B cell (primary cell): ENCODE measurements at regions not wholly inside any gene's neighbourhood (a gene's known extent, or its start where the extent isn't known, plus 50 kb on each side); places are given as distances from the start of the nearest gene placed in this dataset.

Experiments used
- ATAC-seq: fragments of 200-7000 bp; cut with Tn5 transposase; one replicate; pipeline ENCODE4 v1.10.0; 2021; ENCODE audit warnings: low read depth, mild to moderate bottlenecking, moderate number of reproducible peaks, moderate library complexity
- CTCF ChIA-PET: fragments of 350-600 bp; sonication (Branson Sonifier 250); formaldehyde crosslinking; loops from one replicate; lab custom pipeline; 2021; ENCODE audit warnings: antibody characterized with exemption, inconsistent platforms; lab: Charles Lee
- POLR2A ChIA-PET: fragments of 350-600 bp; sonication (Branson Sonifier 250); formaldehyde crosslinking; loops from one replicate; lab custom pipeline; 2021; ENCODE audit warnings: antibody characterized with exemption; lab: Charles Lee
- DNase-seq: peaks from one replicate; pipeline ENCODE4 v3.0.0; 2013
- H2AFZ ChIP-seq: 2 replicates; pipeline ENCODE4 v1.6.1; 2012; ENCODE audit warnings: mild to moderate bottlenecking, low read depth, low read length; ENCODE audit not compliant: insufficient read depth, poor library complexity, severe bottlenecking
- H3K27ac ChIP-seq, 2 donors: 1 replicate in 1 of 2; 2 replicates in 1 of 2; pipeline ENCODE4 v1.5.1; 2012 to 2013; ENCODE audit warnings: low read length in 2 of 2, mild to moderate bottlenecking in 2 of 2, moderate library complexity in 1 of 2
- H3K27me3 ChIP-seq, 4 experiments: fragments of 200-600 bp in 1 of 4; sonication (generic) in 1 of 4; replicated peaks in 1 of 4; 1 replicate in 2 of 4; 2 replicates in 2 of 4; pipeline versions ENCODE4 v1.6.1 to v1.7.0; 2013 to 2016; ENCODE audit warnings: low read length in 3 of 4, mild to moderate bottlenecking in 2 of 4, mixed read lengths in 1 of 4, moderate library complexity in 1 of 4; ENCODE audit not compliant: insufficient read depth in 4 of 4, control insufficient read depth in 3 of 4; ENCODE audit errors: control extremely low read depth in 1 of 4
- H3K36me3 ChIP-seq, 2 experiments: replicated peaks in 1 of 2; 1 replicate in 1 of 2; 2 replicates in 1 of 2; pipeline versions ENCODE4 v1.6.1 to v1.7.1; 2013; ENCODE audit warnings: low read length in 1 of 2; ENCODE audit not compliant: insufficient read depth in 2 of 2, control insufficient read depth in 1 of 2; ENCODE audit errors: control extremely low read depth in 1 of 2, extremely low read depth in 1 of 2
- H3K4me1 ChIP-seq, 2 donors: fragments of 200-600 bp in 1 of 2; sonication (generic) in 1 of 2; 1 replicate in 1 of 2; 2 replicates in 1 of 2; pipeline versions ENCODE4 v1.5.1 to v1.6.1; 2013 to 2017; ENCODE audit warnings: low read length in 2 of 2; ENCODE audit not compliant: control insufficient read depth in 2 of 2, insufficient read depth in 2 of 2
- H3K4me2 ChIP-seq: replicated peaks from 2 replicates; pipeline ENCODE3; 2012; ENCODE audit warnings: mild to moderate bottlenecking, low read depth, low read length; ENCODE audit not compliant: poor library complexity, severe bottlenecking
- H3K4me3 ChIP-seq, 5 experiments: fragments of 200-600 bp in 1 of 5; sonication (generic) in 1 of 5; 1 replicate in 3 of 5; 2 replicates in 2 of 5; pipeline versions ENCODE4 v1.5.1 to v1.7.0; 2011 to 2016; ENCODE audit warnings: low read length in 4 of 5, mild to moderate bottlenecking in 4 of 5, low read depth in 2 of 5, control low read depth in 1 of 5, moderate library complexity in 1 of 5; ENCODE audit not compliant: insufficient read depth in 1 of 5; ENCODE audit errors: control extremely low read depth in 1 of 5, extremely low read depth in 1 of 5
- H3K79me2 ChIP-seq: fragments of 200-600 bp; sonication (generic); one replicate; pipeline ENCODE4 v1.6.0; 2016; ENCODE audit warnings: low read length; ENCODE audit not compliant: control insufficient read depth, insufficient read depth
- H3K9ac ChIP-seq: fragments of 200-600 bp; sonication (generic); 2 replicates; pipeline ENCODE4 v1.6.1; 2017; ENCODE audit warnings: mild to moderate bottlenecking, low read length, moderate library complexity
- H3K9me3 ChIP-seq, 3 donors: one replicate each; pipeline versions ENCODE4 v1.6.1 to v1.7.1; 2013; ENCODE audit warnings: low read length in 2 of 3; ENCODE audit not compliant: control insufficient read depth in 2 of 3, insufficient read depth in 1 of 3; ENCODE audit errors: control extremely low read depth in 1 of 3
- H4K20me1 ChIP-seq: 2 replicates; pipeline ENCODE4 v1.6.0; 2012; ENCODE audit warnings: mild to moderate bottlenecking, low read length; ENCODE audit not compliant: insufficient read depth, control insufficient read depth, poor library complexity, severe bottlenecking
- H3K27ac Mint-ChIP-seq: one replicate; pipeline ENCODE4 v1.8.0; 2021; ENCODE audit warnings: mixed read lengths
- H3K27me3 Mint-ChIP-seq: one replicate; pipeline ENCODE4 v1.8.0; 2021; ENCODE audit warnings: mixed read lengths
- H3K4me1 Mint-ChIP-seq: one replicate; pipeline ENCODE4 v1.8.0; 2021; ENCODE audit warnings: mixed read lengths
- H3K4me3 Mint-ChIP-seq: one replicate; pipeline ENCODE4 v1.8.0; 2021; ENCODE audit warnings: mixed read lengths
- H3K9me3 Mint-ChIP-seq: one replicate; pipeline ENCODE4 v1.8.0; 2022; ENCODE audit warnings: mixed read lengths; ENCODE audit not compliant: insufficient read depth
- EZH2 ChIP-seq: IDR thresholded peaks from 2 replicates; pipeline ENCODE4 v1.6.1; 2012; ENCODE audit warnings: borderline replicate concordance, low read depth, mild to moderate bottlenecking, moderate library complexity, low read length; ENCODE audit not compliant: insufficient read depth, poor library complexity, severe bottlenecking
- WGBS: methylation state at CpG from one replicate; pipeline ENCODE4 v1.1.5; 2013; ENCODE audit warnings: missing lambda C conversion rate; ENCODE audit not compliant: insufficient coverage; 5-methylcytosine and 5-hydroxymethylcytosine counted together
- intact Hi-C: fragments of 100-400 bp; cut with micrococcal nuclease; formaldehyde crosslinking; loops from one replicate; pipeline ENCODE4 v1.10.0; 2022
- TF ChIP-seq, protein P1 (sequence below): fragments of 200-600 bp; IDR thresholded peaks from one replicate; pipeline ENCODE4 v1.8.0; 2022; ENCODE audit warnings: antibody characterized with exemption, mild to moderate bottlenecking

GRCh38 chrX:39117101-39117500 is 315.8 kb downstream of the MID1IP1 start:
- ATAC-seq, result no peak
- WGBS, result no CpG with 5 or more reads among the region's 2 CpGs
- Histone ChIP-seq H3K4me3 (no peak overlapping the region), H2AFZ (no peak overlapping the region), H3K4me2 (no peak overlapping the region), H3K27me3 (no peaks in the 10 kb centered on the region), H3K79me2 (no peaks in the 10 kb centered on the region), H3K36me3 (no peaks in the 10 kb centered on the region), H3K9me3 (no peaks in the 10 kb centered on the region), H3K9ac (no peak overlapping the region), H3K27ac (no peak overlapping the region), H3K4me1 (no peaks in the 10 kb centered on the region), H4K20me1 (no peaks in the 10 kb centered on the region)
- CTCF ChIA-PET, result interaction anchor here (0.6 kb wide), 1 partner anchor 24 kb away, joined by 4 read pairs; no protein-coding TSS in a partner anchor
- Mint-ChIP-seq H3K9me3 (no peaks in the 10 kb centered on the region), H3K4me1 (no peaks in the 10 kb centered on the region), H3K27ac (no peak overlapping the region), H3K4me3 (no peak overlapping the region), H3K27me3 (peaks cover 7% of the 10 kb centered on the region)
- intact Hi-C loops, result no loop called here
- no peak for TF ChIP-seq EZH2
- TF ChIP-seq, protein P1, sequence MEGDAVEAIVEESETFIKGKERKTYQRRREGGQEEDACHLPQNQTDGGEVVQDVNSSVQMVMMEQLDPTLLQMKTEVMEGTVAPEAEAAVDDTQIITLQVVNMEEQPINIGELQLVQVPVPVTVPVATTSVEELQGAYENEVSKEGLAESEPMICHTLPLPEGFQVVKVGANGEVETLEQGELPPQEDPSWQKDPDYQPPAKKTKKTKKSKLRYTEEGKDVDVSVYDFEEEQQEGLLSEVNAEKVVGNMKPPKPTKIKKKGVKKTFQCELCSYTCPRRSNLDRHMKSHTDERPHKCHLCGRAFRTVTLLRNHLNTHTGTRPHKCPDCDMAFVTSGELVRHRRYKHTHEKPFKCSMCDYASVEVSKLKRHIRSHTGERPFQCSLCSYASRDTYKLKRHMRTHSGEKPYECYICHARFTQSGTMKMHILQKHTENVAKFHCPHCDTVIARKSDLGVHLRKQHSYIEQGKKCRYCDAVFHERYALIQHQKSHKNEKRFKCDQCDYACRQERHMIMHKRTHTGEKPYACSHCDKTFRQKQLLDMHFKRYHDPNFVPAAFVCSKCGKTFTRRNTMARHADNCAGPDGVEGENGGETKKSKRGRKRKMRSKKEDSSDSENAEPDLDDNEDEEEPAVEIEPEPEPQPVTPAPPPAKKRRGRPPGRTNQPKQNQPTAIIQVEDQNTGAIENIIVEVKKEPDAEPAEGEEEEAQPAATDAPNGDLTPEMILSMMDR, result no peak
- POLR2A ChIA-PET, result no interaction called here
- no peak for DNase-seq

DNA sequence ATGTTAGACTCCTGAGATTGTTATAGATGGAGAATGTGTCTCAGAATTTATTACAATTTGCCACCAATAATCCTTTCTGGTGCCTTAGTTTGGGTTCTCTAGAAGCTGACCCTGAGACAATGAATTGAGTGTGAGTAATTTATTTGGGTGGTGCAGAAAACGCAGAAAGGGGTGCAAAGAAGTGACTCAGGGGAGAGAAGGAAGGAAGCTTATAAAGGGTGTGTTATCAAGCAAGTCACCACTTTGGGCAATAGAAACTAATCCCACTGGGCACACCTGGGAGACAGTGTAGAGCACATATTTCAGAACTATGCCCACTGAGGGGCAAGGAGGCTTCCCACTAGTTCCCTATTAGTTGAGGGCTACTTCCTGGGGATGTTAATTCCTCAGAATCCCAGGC is 320.6 kb downstream of the MID1IP1 start:
- ChIA-PET CTCF (no interaction called here), POLR2A (no interaction called here)
- H3K4me3 Mint-ChIP-seq, result no peak overlapping the region
- Histone ChIP-seq H3K4me1 (no peaks in the 10 kb centered on the region), H3K79me2 (no peaks in the 10 kb centered on the region), H2AFZ (no peak overlapping the region), H4K20me1 (no peaks in the 10 kb centered on the region), H3K9me3 (no peaks in the 10 kb centered on the region), H3K4me3 (no peak overlapping the region), H3K27me3 (no peaks in the 10 kb centered on the region), H3K9ac (no peak overlapping the region), H3K27ac (no peak overlapping the region), H3K4me2 (no peak overlapping the region), H3K36me3 (no peaks in the 10 kb centered on the region)
- no peak overlapping the region for H3K27ac Mint-ChIP-seq
- intact Hi-C loops, result no loop called here
- no peak for ATAC-seq
- no peaks in the 10 kb centered on the region for H3K9me3 Mint-ChIP-seq
- no peaks in the 10 kb centered on the region for H3K4me1 Mint-ChIP-seq
- no CpG with 5 or more reads among the region's 1 CpG for WGBS
- H3K27me3 Mint-ChIP-seq, result peaks cover 4% of the 10 kb centered on the region
- no peak for DNase-seq
- TF ChIP-seq, protein P1, result no peak
- TF ChIP-seq EZH2, result no peak
